K562 (cell line): ENCODE measurements at regions not wholly inside any gene's neighbourhood (a gene's known extent, or its start where the extent isn't known, plus 50 kb on each side); places are given as distances from the start of the nearest gene placed in this dataset.

ENCODE experiments used
- ATAC-seq: fragments of 200-7000 bp; cut with Tn5 transposase; 3 replicates; pipeline ENCODE4 v1.9.1; 2020; ENCODE audit warnings: moderate library complexity
- BruUV-seq: library from RNA; stranded (reverse); fragments of 400-500 nt; replicated peaks from 2 replicates; lab custom pipeline; 2021; lab: Mats Ljungman, UMichigan
- CTCF ChIA-PET: fragments of 300-600 bp; formaldehyde crosslinking; extraction: SDS; loops from one replicate; lab custom pipeline; 2021; ENCODE audit warnings: low intra/inter-chr PET ratio; lab: Yijun Ruan, JAX
- POLR2A ChIA-PET: fragments of 300-600, 350-650 bp; sonication (Branson Sonifier 250); formaldehyde crosslinking; extraction: SDS; loops from one replicate; lab custom pipeline; 2021; ENCODE audit warnings: antibody characterized with exemption, inconsistent platforms; lab: Yijun Ruan, JAX
- DNase-seq, 4 experiments: peaks; one replicate each; pipeline versions ENCODE4 v3.0.0 to v3.0.0-alpha.2; 2011 to 2018; ENCODE audit warnings: low spot score in 3 of 4, mixed read lengths in 3 of 4; ENCODE audit errors: extremely low read depth in 1 of 4
- FAIRE-seq: peaks from 2 replicates; lab custom pipeline; 2011; peaks lifted over from hg19 to GRCh38; lab: Jason Lieb, UNC
- H2AFZ ChIP-seq: 2 replicates; pipeline ENCODE4 v1.6.0; 2011; ENCODE audit warnings: low read depth, low read length, control low read depth, inconsistent platforms
- H3K27ac ChIP-seq: fragments of 200-600 bp; 3 replicates; pipeline ENCODE4 v1.8.0; 2011; ENCODE audit warnings: low read depth, mild to moderate bottlenecking, control low read depth, inconsistent platforms, low read length, moderate library complexity, mixed read lengths; ENCODE audit errors: extremely low read depth
- H3K27me3 ChIP-seq, 2 experiments: fragments of 300-600 bp in 1 of 2; 2 replicates in 1 of 2; 3 replicates in 1 of 2; pipeline versions ENCODE4 v1.6.0 to v1.8.0; 2011; ENCODE audit warnings: inconsistent platforms in 2 of 2, low read length in 2 of 2, mild to moderate bottlenecking in 1 of 2, mixed read lengths in 1 of 2, moderate library complexity in 1 of 2; ENCODE audit not compliant: control insufficient read depth in 2 of 2, insufficient read depth in 2 of 2
- H3K36me3 ChIP-seq: fragments of 300-600 bp; 3 replicates; pipeline ENCODE4 v1.8.0; 2011; ENCODE audit warnings: mild to moderate bottlenecking, low read length, inconsistent platforms; ENCODE audit not compliant: control insufficient read depth, insufficient read depth
- H3K4me1 ChIP-seq, 2 experiments: fragments of 200-600 bp in 1 of 2; replicated peaks in 1 of 2; 2 replicates in 1 of 2; 3 replicates in 1 of 2; pipeline versions ENCODE4 v1.5.1 to v1.8.0; 2011; ENCODE audit warnings: inconsistent platforms in 2 of 2, low read length in 2 of 2, mild to moderate bottlenecking in 1 of 2, mixed read lengths in 1 of 2, moderate library complexity in 1 of 2; ENCODE audit not compliant: control insufficient read depth in 2 of 2, insufficient read depth in 2 of 2
- H3K4me2 ChIP-seq: 2 replicates; pipeline ENCODE4 v1.6.1; 2011; ENCODE audit warnings: low read length, control low read depth, inconsistent platforms, mixed read lengths; ENCODE audit not compliant: insufficient read depth
- H3K4me3 ChIP-seq: fragments of 200-600 bp; sonication (generic), shearing (Covaris generic); 2 replicates; pipeline ENCODE4 v1.5.1; 2016; ENCODE audit warnings: control low read depth, inconsistent platforms
- H3K79me2 ChIP-seq: fragments of 200-600 bp; 3 replicates; pipeline ENCODE4 v1.8.0; 2011; ENCODE audit warnings: low read length, inconsistent platforms; ENCODE audit not compliant: control insufficient read depth, insufficient read depth
- H3K9ac ChIP-seq, 2 experiments: 2 replicates each; pipeline versions ENCODE4 v1.6.0 to v1.6.1; 2011; ENCODE audit warnings: low read depth in 2 of 2, low read length in 2 of 2, control low read depth in 1 of 2, inconsistent platforms in 1 of 2, mild to moderate bottlenecking in 1 of 2, mixed read lengths in 1 of 2; ENCODE audit not compliant: insufficient read depth in 1 of 2
- H3K9me1 ChIP-seq: one replicate; pipeline ENCODE4 v1.6.0; 2011; ENCODE audit warnings: inconsistent platforms, mild to moderate bottlenecking, low read length, moderate library complexity; ENCODE audit not compliant: control insufficient read depth, insufficient read depth
- H3K9me3 ChIP-seq: replicated peaks from 2 replicates; pipeline ENCODE4 v1.5.1; 2011; ENCODE audit warnings: low read depth, low read length, inconsistent platforms; ENCODE audit not compliant: control insufficient read depth, insufficient read depth
- H4K20me1 ChIP-seq: replicated peaks from 2 replicates; pipeline ENCODE4 v1.6.1; 2011; ENCODE audit warnings: low read length, inconsistent platforms, mixed read lengths; ENCODE audit not compliant: control insufficient read depth, insufficient read depth
- HDAC1 ChIP-seq, 2 experiments: fragments of 450-650 bp; IDR thresholded peaks; 2 replicates each; pipeline ENCODE4 v1.6.1; 2016 to 2017; ENCODE audit warnings: inconsistent platforms in 1 of 2, mild to moderate bottlenecking in 1 of 2, moderate library complexity in 1 of 2
- KAT8 ChIP-seq: fragments of 450-650 bp; IDR thresholded peaks from 2 replicates; pipeline ENCODE4 v1.6.1; 2016; ENCODE audit warnings: low read depth, mild to moderate bottlenecking
- LARP7 ChIP-seq: fragments of 450-650 bp; IDR thresholded peaks from 2 replicates; pipeline ENCODE4 v1.6.1; 2016
- NONO ChIP-seq, 2 experiments: fragments of 200-400 bp in 1 of 2; fragments of 450-650 bp in 1 of 2; formaldehyde crosslinking in 1 of 2; IDR thresholded peaks; 2 replicates each; pipeline ENCODE4 v1.6.1; 2017; ENCODE audit warnings: low read depth in 2 of 2, mild to moderate bottlenecking in 2 of 2, moderate library complexity in 2 of 2, low read length in 1 of 2
- NR2C1 ChIP-seq, 2 experiments: fragments of 450-650 bp; IDR thresholded peaks; 2 replicates each; pipeline ENCODE4 v1.6.1; 2017; ENCODE audit warnings: mild to moderate bottlenecking in 2 of 2, antibody characterized with exemption in 1 of 2, inconsistent platforms in 1 of 2, missing compliant biosample characterization in 1 of 2, missing genetic modification characterization in 1 of 2
- PCBP1 ChIP-seq: fragments of 200-400 bp; formaldehyde crosslinking; IDR thresholded peaks from 2 replicates; pipeline ENCODE4 v1.6.1; 2018; ENCODE audit warnings: mild to moderate bottlenecking, low read depth, low read length; ENCODE audit not compliant: poor library complexity, severe bottlenecking
- POLR2G ChIP-seq: fragments of 200-400 bp; formaldehyde crosslinking; IDR thresholded peaks from 2 replicates; pipeline ENCODE4 v1.6.1; 2017; ENCODE audit warnings: low read depth, mild to moderate bottlenecking, antibody characterized with exemption, low read length, moderate library complexity
- RBM17 ChIP-seq: fragments of 200-400 bp; formaldehyde crosslinking; IDR thresholded peaks from 2 replicates; pipeline ENCODE4 v1.6.1; 2017; ENCODE audit warnings: low read depth, mild to moderate bottlenecking, low read length, borderline replicate concordance
- SNIP1 ChIP-seq: fragments of 450-650 bp; IDR thresholded peaks from 2 replicates; pipeline ENCODE4 v1.7.1; 2017; ENCODE audit warnings: low read depth, mild to moderate bottlenecking
- TAF15 ChIP-seq: fragments of 200-400 bp; formaldehyde crosslinking; IDR thresholded peaks from 2 replicates; pipeline ENCODE4 v1.6.1; 2017; ENCODE audit warnings: mild to moderate bottlenecking, low read depth, low read length, moderate library complexity
- TEAD2 ChIP-seq: fragments of 450-650 bp; IDR thresholded peaks from 2 replicates; pipeline ENCODE4 v1.6.1; 2016; ENCODE audit warnings: missing genetic modification characterization, control low read depth, missing compliant biosample characterization
- ZFPM2 ChIP-seq: fragments of 250-450 bp; sonication (Bioruptor Pico); IDR thresholded peaks from 2 replicates; pipeline ENCODE4 v1.5.1; 2022; ENCODE audit warnings: mild to moderate bottlenecking
- ZNF232 ChIP-seq: sonication (generic); formaldehyde crosslinking; IDR thresholded peaks from 2 replicates; pipeline ENCODE4 v1.8.0; 2022; ENCODE audit warnings: mild to moderate bottlenecking, missing genetic modification reagents
- ZNF24 ChIP-seq: fragments of 450-650 bp; IDR thresholded peaks from 2 replicates; pipeline ENCODE4 v1.6.1; 2016
- ZNF282 ChIP-seq: sonication (generic); formaldehyde crosslinking; IDR thresholded peaks from 2 replicates; pipeline ENCODE4 v1.8.1; 2023; ENCODE audit warnings: missing genetic modification reagents
- WGBS: fragments of 100-300 bp; shearing (Covaris generic); methylation state at CpG from one replicate; pipeline ENCODE4 v1.1.6; 2016; ENCODE audit warnings: low coverage, mixed read lengths; ENCODE audit not compliant: insufficient coverage; ENCODE audit errors: missing lambda C conversion rate; 5-methylcytosine and 5-hydroxymethylcytosine counted together
- in situ Hi-C: fragments of 300-500 bp; cut with MboI; formaldehyde crosslinking; loops from 4 replicates; pipeline ENCODE4 v1.15.0; 2018; ENCODE audit warnings: inconsistent platforms, mixed read lengths
- intact Hi-C: fragments of 100-400 bp; cut with micrococcal nuclease; formaldehyde crosslinking; loops from 2 replicates; pipeline ENCODE4 v1.14.2; 2022
- TF ChIP-seq, protein P1 (sequence below): sonication (generic); formaldehyde crosslinking; IDR thresholded peaks from 2 replicates; pipeline ENCODE4 v1.8.1; 2023; ENCODE audit warnings: missing genetic modification reagents, mild to moderate bottlenecking, borderline replicate concordance
- TF ChIP-seq, protein P2 (sequence below): sonication (generic); formaldehyde crosslinking; IDR thresholded peaks from 2 replicates; pipeline ENCODE4 v1.8.0; 2022; ENCODE audit warnings: missing genetic modification reagents, mild to moderate bottlenecking, borderline replicate concordance
- TF ChIP-seq, protein P3 (sequence below): sonication (generic); formaldehyde crosslinking; IDR thresholded peaks from 2 replicates; pipeline ENCODE4 v1.9.0; 2022; ENCODE audit warnings: mild to moderate bottlenecking, missing genetic modification reagents

GRCh38 chr16:51442141-51442870 lies 291.2 kb upstream of the SALL1 start:
- BruUV-seq = no TSS peak
- TF ChIP-seq, protein P1, sequence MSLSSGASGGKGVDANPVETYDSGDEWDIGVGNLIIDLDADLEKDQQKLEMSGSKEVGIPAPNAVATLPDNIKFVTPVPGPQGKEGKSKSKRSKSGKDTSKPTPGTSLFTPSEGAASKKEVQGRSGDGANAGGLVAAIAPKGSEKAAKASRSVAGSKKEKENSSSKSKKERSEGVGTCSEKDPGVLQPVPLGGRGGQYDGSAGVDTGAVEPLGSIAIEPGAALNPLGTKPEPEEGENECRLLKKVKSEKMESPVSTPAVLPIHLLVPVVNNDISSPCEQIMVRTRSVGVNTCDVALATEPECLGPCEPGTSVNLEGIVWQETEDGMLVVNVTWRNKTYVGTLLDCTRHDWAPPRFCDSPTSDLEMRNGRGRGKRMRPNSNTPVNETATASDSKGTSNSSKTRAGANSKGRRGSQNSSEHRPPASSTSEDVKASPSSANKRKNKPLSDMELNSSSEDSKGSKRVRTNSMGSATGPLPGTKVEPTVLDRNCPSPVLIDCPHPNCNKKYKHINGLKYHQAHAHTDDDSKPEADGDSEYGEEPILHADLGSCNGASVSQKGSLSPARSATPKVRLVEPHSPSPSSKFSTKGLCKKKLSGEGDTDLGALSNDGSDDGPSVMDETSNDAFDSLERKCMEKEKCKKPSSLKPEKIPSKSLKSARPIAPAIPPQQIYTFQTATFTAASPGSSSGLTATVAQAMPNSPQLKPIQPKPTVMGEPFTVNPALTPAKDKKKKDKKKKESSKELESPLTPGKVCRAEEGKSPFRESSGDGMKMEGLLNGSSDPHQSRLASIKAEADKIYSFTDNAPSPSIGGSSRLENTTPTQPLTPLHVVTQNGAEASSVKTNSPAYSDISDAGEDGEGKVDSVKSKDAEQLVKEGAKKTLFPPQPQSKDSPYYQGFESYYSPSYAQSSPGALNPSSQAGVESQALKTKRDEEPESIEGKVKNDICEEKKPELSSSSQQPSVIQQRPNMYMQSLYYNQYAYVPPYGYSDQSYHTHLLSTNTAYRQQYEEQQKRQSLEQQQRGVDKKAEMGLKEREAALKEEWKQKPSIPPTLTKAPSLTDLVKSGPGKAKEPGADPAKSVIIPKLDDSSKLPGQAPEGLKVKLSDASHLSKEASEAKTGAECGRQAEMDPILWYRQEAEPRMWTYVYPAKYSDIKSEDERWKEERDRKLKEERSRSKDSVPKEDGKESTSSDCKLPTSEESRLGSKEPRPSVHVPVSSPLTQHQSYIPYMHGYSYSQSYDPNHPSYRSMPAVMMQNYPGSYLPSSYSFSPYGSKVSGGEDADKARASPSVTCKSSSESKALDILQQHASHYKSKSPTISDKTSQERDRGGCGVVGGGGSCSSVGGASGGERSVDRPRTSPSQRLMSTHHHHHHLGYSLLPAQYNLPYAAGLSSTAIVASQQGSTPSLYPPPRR = no peak
- TF ChIP-seq TEAD2 (tag) = no peak
- TF ChIP-seq SNIP1 = no peak
- no peak for TF ChIP-seq TAF15
- no peak for TF ChIP-seq NONO (IDR thresholded peaks at IDR 0.05; ENCODE audit: low read depth in 2 of 2, low read length in 1 of 2)
- TF ChIP-seq, protein P2, sequence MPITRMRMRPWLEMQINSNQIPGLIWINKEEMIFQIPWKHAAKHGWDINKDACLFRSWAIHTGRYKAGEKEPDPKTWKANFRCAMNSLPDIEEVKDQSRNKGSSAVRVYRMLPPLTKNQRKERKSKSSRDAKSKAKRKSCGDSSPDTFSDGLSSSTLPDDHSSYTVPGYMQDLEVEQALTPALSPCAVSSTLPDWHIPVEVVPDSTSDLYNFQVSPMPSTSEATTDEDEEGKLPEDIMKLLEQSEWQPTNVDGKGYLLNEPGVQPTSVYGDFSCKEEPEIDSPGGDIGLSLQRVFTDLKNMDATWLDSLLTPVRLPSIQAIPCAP (CRISPR knock-in tag) = no peak
- no peak for TF ChIP-seq ZNF282 (CRISPR knock-in tag)
- TF ChIP-seq, protein P3, sequence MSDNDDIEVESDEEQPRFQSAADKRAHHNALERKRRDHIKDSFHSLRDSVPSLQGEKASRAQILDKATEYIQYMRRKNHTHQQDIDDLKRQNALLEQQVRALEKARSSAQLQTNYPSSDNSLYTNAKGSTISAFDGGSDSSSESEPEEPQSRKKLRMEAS = no peak
- TF ChIP-seq RBM17 = no peak
- TF ChIP-seq POLR2G = no peak
- TF ChIP-seq ZNF24 = no peak
- TF ChIP-seq PCBP1 = no peak
- TF ChIP-seq HDAC1 (IDR thresholded peaks at IDR 0.05) = no peak
- no peak for TF ChIP-seq NR2C1 (IDR thresholded peaks at IDR 0.05)
- TF ChIP-seq NR2C1 (tag; IDR thresholded peaks at IDR 0.05) = no peak
- no peak for TF ChIP-seq LARP7
- TF ChIP-seq ZFPM2 (CRISPR knock-in tag) = no peak
- no peak for TF ChIP-seq ZNF232 (CRISPR knock-in tag)
- TF ChIP-seq KAT8 = no peak

More at GRCh38 chr16:51442141-51442870, 291.2 kb upstream of the SALL1 start:
- Histone ChIP-seq H2AFZ (no peak overlapping the region), H3K9me3 (no peaks in the 10 kb centered on the region), H3K4me3 (no peak overlapping the region), H4K20me1 (no peaks in the 10 kb centered on the region), H3K9ac (no peak overlapping the region), H3K79me2 (no peaks in the 10 kb centered on the region), H3K27me3 (no peaks in the 10 kb centered on the region), H3K4me2 (no peak overlapping the region), H3K27ac (no peak overlapping the region), H3K4me1 (no peaks in the 10 kb centered on the region), H3K9me1 (no peaks in the 10 kb centered on the region), H3K36me3 (no peaks in the 10 kb centered on the region)
- WGBS = 4% methylated on average over 8 of the region's 8 CpGs
- FAIRE-seq (no peak), DNase-seq (no peak), ATAC-seq (no peak)
- intact Hi-C loops (no loop called here), in situ Hi-C loops (no loop called here)
- POLR2A ChIA-PET = no interaction called here
- CTCF ChIA-PET = no interaction called here
